GM21723 (cell line): ENCODE measurements at regions not wholly inside any gene's neighbourhood (a gene's known extent, or its start where the extent isn't known, plus 50 kb on each side); places are given as distances from the start of the nearest gene placed in this dataset.
"Not testable (repeated sequence)": the region's sequence is repeated elsewhere in the genome, so short reads cannot be mapped to it uniquely, and the experiment has no call there.

Experiments used
- ATAC-seq: cut with Tn5 transposase; IDR thresholded peaks from one replicate; pipeline ENCODE4 v1.9.1; 2021; ENCODE audit warnings: mild to moderate bottlenecking, moderate library complexity; ENCODE audit not compliant: unreplicated experiment

DNA sequence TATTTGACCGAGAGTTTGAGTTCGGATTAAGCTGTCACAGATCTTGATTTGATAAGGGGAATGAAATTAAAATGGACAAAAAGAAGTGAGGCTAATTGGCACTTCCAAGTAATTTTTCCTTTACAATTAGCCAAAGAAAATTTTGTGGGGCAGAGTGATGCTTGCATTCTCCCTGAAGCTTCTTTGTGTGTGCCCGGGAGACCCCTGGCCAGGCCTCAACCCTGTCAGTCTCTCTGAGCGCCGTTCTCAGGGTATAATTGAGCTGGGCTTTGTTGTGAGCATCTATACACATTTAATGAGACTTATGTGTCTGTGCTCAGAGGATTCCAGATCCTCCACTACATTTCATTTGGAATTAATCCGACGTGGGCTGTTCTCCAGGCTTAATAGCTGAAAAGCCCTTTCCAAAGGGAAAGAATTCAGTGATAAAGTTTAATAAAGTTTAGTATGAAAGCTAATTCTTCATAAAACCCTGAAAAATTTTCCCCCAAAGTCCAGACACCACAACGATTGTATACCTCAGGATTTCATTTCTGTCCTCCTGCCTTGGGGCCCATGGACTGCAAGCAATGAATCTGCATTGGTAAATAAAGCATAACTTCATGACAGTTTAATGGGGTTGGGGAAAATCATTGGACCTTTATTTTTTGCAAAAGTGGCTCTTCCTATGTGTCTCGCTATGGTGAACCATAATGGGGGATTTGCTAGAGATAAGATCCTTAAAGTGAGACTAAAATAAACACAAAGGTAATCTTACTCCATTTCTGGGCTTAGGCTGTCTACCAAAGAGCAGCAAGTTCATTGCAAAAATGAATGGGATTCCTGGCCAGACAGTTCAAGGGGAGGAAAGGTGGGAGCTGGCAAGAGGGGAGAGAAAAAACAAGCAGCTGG lies 292.6 kb downstream of the C12orf75 start:
- no peak for ATAC-seq

DNA sequence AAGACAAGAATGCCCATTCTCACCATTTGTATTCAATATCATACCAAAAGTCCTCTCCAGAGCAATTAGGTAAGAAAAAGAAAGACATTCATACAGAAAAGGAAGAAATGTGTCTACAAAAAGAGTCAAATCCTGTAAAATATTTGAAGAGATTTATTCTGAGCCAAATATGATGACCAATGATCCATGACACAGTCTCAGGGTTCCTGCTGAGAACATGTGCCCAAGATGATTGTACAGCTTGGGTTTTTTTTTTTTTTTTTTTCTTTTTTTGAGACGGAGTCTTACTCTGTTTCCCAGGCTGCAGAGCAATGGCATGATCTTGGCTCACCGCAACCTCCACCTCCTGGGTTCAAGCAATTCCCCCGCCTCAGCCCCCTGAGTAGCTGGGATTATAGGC lies 296.2 kb downstream of the C12orf75 start:
- ATAC-seq = no peak

DNA sequence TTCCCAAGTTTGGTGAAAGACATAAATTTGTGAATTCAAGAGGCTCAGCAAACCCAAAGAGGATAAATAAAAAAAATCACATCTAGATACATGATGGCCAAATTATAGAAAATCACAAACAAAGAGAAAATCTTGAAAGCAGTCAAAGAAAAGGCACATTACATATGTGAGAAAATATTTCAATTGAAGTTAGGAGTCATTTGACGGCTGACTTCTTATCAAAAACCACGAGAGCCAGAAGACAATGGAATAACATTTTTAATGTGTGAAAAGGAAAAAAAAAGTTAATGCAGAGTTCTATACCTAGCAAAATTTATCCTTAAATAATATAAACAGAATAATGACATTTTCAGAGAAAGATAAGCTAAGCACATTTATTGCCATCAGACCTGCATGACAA lies 307.0 kb downstream of the C12orf75 start:
- no peak for ATAC-seq

DNA sequence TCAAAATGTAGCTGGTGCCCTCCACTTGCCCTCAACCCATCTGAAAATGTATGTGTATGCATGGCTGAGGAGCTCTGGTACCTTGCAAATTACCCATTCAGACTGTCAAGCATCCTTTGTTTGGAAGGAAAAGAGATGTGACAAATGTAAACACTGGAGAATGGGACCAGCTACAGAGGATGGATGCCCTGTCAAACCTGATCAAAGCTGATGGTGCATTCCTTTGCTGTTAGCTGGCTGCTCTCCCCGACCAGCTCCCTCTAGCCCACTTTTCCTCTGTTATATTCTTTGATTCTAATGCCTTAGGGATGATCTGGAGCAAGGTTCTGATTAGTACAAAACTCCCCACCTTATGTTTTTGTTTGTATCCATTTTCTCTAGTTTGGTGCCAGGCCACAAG lies 310.3 kb downstream of the C12orf75 start:
- no peak for ATAC-seq

DNA sequence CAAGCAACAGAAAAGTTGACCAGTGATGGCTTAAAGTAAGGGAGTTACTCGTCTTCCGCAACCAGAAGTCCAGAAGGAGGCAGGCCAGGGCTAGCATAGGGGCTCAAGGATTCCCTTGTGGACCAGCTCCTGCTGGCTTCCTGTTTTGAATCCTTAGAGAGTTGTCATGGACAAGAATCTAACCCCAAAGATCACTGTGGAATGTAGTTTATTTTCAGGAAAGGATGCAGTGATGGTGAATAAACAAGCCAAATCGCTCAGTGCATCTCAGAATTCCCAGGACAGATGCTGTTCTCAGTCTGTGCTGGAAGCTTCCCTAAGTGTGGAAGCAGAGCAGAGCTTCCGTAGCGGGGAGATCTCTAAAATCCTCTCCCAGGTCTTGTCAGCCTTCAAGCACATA lies 311.3 kb downstream of the C12orf75 start:
- ATAC-seq = no peak

DNA sequence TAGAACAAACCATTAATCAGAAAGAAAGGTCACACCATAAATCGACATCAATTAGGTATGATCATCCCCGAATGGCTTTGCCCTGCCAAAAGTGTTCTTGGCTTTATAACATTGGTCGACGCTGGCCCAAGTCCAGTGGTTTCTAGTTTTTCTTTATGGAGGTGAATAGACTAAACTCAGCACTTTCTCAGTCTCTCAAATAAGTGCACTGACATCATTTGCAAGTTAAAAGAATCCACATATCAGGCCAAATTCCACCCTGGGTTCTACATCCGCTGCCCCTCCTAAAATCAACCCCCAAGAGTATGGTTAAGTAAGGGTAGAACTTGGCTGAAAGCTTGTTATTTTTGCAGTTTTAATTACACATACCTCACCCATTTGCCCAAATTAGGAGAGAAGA lies 314.3 kb downstream of the C12orf75 start:
- no peak for ATAC-seq

DNA sequence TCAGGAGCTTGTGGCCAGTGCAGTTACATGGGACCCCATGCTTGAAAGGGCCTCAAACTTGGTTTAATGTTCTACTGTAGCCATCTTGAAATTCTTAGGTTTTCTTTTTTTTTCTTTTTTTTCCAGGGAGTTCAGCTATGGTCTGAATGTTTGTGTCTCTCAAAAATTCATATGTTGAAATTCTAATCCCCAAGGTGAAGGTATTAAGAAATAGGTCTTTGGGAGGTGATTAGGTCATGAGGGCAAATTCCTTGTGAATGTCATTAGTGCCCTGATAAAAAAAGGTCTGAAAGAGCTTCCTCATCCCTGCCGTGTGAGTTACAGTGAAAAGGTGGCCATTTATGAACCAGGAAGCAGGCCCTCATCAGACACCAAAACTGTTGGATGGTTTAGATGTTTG lies 324.1 kb downstream of the C12orf75 start:
- no peak for ATAC-seq

DNA sequence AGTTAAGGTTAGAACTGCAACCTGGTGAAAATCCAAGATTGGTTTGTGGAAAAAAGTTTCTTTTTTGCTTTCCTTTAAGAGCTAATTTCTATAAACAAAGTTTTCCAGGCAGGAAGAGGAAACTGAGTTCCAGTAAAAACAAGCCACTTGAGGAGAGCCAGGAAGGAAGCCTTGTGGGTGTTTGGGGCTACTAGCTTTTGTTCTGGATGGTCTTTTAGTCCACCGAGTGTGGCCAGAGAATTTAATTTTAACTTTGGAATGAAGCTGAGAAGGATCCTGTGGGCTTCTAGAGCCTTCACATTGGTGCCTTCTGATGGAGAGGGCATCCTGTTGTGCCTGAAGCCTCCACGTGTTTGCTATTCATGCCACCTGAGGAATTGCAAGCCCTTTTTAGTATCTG lies 327.9 kb downstream of the C12orf75 start:
- no peak for ATAC-seq

DNA sequence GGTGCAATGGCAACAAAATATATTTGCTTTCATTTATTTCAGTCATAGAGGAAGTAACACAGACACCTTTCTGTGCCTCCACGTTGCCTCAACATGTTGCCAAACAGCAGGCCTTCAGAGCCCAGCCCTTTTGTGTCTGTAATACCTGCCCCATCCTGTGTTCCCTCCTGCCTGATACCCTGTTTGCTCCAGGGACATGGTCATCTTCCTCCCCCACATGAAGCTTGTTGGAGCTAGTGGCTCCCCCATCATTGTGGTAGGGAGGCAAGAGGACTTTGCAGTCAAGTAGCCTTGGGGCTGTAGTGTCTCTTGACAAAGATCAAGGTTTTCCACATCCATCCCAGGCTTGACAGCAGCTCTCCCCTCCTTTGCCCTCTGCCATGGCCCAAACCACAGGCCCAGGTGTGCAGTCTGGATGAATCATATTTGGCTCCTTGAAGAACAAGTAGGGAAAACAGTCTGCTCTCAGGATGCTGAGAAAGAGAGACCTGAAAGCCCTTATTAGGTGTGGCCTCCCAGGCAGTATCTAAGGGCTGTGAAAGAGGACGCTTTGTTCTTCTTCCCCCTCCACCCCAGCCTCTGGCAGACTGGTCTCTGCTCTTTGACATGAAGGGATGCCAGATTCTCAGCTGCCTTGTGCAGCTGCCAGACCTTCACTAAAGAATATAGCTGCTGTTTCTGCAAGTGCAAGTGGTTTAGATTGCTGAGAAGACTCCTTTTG lies 329.0 kb downstream of the C12orf75 start:
- ATAC-seq = no peak

DNA sequence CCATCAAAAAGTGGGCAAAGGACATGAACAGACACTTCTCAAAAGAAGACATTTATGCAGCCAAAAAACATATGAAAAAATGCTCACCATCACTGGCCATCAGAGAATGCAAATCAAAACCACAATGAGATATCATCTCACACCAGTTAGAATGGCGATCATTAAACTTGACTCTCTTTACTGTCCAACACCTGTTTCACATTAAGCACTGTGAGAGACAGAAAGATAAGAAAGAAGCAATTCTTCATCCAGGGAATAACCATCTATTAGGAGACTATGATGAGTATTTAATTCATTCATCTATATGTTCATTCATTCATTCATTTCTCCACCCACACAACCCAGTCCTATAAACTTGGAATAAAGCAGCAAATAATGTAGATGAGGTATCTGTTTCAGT lies 334.3 kb downstream of the C12orf75 start:
- ATAC-seq = not testable (repeated sequence)

DNA sequence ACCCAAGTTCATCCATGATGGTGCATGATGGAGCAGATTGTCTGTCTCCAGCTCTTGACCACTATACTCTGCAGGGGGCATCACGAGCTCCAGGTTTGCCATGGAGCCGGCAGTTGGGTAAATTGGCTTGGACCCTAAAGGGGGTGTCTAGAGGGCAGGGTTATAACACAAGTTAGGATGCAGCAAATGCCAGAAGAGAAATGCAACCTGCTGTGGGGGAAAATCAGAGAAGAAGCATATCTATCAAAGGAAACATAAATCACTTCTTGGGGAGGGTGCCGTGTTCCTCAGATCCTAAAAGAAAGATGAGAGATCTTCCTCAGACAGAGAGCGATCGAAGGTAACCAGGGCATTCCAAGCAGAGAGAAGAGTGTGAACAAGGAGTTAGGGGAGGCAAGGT lies 334.9 kb downstream of the C12orf75 start:
- ATAC-seq = no peak

DNA sequence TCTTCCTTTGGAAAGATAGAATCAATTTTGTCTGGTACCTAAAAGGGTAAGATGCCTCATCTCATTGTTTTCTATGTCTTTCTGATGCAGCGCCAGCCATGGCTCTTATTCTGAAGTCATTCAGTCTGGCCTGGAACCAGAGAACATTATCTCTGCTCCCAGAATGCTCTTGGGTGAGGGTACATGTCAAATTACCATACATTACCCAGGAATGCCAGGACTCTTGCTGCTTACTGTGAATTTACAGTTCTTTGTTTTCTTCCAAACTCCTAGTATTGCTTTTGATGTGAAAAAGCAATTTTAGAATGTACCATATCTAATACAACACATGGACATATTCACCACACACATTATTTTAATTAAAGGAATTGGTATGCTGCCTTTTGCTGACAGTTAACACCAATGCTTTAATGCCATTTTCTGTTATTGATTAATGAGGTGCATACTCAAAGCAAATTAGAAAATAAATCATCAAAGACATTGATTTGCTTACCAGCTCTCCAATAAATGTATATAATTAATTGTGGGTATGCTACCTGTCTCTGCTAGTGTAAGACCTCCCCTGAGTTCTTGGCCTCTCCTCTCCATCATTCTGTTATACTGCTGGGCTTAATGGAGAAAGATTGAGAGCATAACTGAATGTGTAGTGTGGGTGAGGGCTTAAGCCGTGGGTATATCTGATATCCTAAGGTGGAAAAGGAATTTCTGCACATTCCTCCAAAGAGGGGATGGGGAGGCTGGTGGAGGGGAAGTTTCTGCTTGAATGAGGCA lies 337.7 kb downstream of the C12orf75 start:
- ATAC-seq = no peak

DNA sequence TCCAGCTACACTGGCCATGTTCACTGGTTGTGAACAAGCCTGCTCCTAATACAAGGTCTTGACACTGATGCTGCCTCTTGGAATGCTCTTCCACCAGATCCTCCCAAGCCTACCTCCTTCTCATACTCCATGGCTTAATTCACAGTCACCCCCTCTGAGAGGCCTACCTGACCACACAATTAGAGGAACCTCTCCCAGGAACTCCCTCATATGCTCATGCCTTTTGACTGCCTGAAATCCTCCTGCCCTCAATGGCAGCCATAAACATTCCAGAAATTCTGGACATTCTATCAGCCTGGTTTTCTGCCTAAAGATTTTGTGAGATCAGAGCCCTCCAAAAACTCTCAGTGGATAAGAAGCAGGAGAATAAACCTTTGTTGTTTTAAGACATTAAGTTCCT lies 340.2 kb downstream of the C12orf75 start:
- ATAC-seq = no peak

DNA sequence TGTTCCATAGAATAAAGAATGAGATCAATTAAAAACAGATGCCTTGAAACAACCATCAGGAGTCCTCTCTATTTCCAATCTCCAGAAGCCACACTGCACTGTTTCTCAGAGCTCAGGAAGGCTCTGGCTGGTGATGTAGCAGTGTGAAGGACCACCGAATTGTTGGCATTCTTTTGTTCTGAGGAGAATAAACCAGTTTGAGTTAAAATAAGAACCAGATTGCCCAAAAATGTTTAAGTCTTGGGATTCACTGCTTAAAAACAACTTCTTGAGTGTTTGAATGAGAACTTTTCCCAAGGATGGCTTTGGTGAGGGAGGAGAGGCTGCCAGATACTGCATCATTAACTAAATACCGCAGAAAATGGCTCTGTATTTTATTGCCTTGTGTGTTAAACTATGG lies 341.2 kb downstream of the C12orf75 start:
- ATAC-seq = no peak

DNA sequence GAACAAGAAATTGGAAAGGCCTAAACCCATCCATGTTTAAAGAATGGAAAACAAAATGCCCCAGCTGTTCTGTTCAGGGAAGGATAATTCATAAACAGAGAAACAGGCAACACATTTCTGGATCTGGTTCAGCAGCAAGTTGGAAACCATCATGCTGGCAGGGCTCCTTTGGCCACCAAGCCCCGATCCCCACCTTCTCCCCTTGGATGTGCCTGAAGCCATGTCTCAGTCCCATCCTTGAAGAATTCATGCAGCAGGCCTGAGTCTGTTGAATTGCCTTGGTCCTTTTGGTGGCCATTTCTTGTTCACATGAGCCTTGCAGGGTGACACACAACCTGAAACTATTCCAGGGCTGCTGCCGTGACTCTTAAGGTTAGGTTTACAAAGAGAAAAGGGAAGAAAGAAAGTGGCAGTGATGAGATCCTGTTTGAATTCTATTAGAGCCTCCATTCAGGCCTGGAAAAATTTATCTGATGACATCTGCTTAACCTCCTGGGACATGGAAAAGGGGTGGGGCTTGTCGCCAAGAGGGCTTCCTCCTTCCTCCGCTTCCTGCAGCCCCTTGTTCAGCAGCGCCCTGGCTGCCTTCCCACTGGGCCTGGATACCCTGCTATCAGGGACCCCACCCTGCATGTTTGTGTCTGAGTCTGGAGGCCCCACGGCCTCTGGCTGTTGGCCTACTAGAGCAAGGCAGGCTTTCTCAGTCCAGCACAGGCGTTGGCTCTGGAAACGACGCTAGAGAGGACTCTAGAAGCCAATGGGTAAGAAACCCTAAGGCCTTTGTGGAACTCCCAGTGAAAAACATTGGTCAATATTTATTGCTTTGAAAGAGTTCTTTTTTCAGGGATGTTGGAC lies 341.9 kb downstream of the C12orf75 start:
- no peak for ATAC-seq

DNA sequence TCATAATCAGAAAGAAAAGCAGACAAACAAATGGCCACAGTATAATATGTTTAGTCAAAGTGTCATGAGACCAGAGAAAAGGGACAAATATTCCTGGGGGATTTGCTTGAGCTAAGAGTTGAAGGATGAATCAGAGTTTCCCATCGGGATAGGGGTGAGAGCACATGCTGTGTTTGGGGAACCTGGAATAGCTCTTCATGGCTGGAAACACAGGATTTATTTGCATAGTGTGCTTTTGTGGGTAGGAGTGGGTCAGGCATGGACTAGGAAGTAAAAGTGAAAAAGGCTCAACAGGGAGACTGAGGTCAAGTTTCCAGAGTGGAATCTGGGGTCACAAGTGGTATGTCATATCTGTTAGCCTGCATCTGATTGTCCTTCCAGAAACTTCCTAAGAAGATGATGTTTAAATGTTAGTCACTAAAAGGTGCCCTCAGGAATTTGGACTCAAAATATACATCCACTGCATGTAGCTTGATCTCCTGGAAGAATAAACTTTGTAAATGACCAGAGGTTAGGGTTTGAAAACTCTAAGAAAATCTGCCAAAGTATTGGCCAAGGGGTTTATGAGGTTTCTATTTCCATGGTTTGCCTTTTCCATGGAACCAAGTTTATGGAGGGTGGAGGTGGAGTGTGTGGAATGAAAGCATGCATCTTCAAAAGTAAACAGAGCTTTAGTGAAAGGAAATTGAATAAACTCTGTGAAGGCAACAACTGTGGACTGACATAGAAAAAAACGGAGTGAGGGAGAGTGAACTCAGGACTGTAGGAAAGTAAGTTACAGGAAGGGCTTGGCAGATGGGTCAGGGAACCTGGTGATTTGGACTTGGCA lies 344.6 kb downstream of the C12orf75 start:
- no peak for ATAC-seq

DNA sequence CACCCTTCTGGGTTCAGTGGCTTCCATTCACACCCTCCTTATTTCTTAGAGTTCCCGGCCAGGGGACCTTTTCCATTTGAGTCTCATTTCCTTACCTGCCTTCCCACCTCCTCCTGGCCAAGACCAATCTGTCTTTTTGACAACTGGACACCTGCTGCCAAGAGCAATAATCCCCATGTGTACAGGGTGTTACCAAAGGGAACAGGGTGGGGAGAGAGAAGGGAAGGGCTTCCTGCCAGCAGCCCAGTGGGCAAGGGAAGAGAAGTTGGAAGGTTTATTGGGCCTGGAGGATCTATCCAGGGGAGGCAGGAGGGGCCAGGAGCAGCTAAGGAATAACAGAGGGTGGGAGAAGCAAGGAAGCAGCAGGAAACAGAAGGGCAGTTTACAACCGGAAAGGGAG lies 346.2 kb downstream of the C12orf75 start:
- no peak for ATAC-seq

DNA sequence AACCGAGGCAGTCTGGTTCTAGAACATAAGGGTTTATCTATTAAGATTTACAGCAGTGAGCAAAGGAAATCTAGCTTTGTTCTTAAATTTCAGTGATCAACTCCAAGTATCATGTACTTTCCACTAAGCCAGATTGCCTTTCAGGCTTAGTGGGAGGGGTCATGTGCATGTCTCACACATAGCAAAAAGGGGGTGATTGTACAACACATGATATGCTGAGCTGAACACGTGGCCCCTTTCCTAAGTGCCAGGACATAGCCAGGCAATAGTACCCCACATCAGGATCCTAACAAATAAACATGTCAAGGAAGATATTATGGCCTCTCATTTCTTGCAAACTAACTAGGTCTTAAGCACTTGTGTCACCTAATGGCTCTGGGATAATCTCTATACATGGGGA lies 347.2 kb downstream of the C12orf75 start:
- no peak for ATAC-seq

DNA sequence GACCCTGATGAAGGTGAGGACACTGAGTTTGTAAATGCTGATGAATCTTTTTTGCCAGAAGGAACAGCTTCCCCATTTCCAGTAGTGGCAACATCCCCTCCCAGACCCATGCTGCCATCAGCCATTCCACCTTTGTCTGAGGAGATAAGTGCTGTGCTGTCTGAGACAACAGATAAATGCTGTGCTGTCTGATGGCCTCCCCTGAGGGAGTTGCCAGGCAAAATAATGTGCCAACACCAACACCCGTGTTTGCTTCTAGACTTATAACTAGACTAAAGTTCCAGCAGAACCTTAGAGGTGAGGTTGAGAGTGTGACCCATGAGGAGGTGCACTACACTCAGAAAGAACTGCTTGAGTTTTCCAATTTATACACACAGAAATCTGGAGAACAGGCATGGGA lies 349.5 kb downstream of the C12orf75 start:
- no peak for ATAC-seq

DNA sequence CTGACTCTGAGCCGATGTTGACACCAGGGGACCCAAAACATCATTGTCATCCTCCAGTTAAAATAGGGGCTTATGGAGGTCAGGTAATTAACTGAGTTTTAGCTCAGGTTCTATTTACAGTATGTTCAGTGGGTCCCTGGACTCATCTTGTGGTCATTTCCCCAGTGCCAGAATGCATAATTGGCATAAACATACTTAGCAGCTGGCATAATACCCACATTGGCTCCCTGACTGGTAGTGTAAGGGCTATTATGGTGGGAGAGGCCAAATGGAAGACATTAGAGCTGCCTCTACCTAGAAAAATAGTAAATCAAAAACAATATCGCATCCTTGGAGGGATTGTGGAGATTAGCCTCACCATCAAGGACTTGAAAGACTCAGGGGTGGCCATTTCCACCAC lies 350.9 kb downstream of the C12orf75 start:
- ATAC-seq = no peak
